GM23338 (cell line): ENCODE measurements at regions not wholly inside any gene's neighbourhood (a gene's known extent, or its start where the extent isn't known, plus 50 kb on each side); places are given as distances from the start of the nearest gene placed in this dataset.

ENCODE experiments used
- ATAC-seq: fragments of 200-7000 bp; cut with Tn5 transposase; 3 replicates; pipeline ENCODE4 v1.9.1; 2020
- DNase-seq: peaks from one replicate; pipeline ENCODE4 v3.0.0-alpha.2; 2015; ENCODE audit warnings: low spot score
- H2AFZ ChIP-seq: fragments of 200-600 bp; sonication (generic); 2 replicates; pipeline ENCODE4 v1.8.0; 2016; ENCODE audit warnings: antibody characterized with exemption, mild to moderate bottlenecking, moderate library complexity
- H3F3A ChIP-seq: fragments of 200-600 bp; sonication (generic); replicated peaks from 2 replicates; pipeline ENCODE4 v1.8.0; 2017; ENCODE audit warnings: antibody characterized with exemption, mixed run types, low read depth
- H3K27ac ChIP-seq: fragments of 200-600 bp; sonication (generic); 2 replicates; pipeline ENCODE4 v1.6.1; 2016; ENCODE audit warnings: low read depth
- H3K27me3 ChIP-seq: fragments of 200-600 bp; sonication (generic); 2 replicates; pipeline ENCODE4 v1.8.0; 2016; ENCODE audit warnings: mild to moderate bottlenecking, mixed run types, moderate library complexity; ENCODE audit not compliant: insufficient read depth
- H3K36me3 ChIP-seq: fragments of 200-600 bp; sonication (generic); 2 replicates; pipeline ENCODE4 v1.8.0; 2016; ENCODE audit warnings: mild to moderate bottlenecking; ENCODE audit not compliant: insufficient read depth
- H3K4me1 ChIP-seq: fragments of 200-600 bp; sonication (generic); 2 replicates; pipeline ENCODE4 v1.8.0; 2016; ENCODE audit warnings: mild to moderate bottlenecking, moderate library complexity; ENCODE audit not compliant: insufficient read depth
- H3K4me2 ChIP-seq: fragments of 200-600 bp; sonication (generic); 2 replicates; pipeline ENCODE4 v1.7.1; 2017; ENCODE audit warnings: mixed run types
- H3K4me3 ChIP-seq: fragments of 200-600 bp; sonication (generic); 2 replicates; pipeline ENCODE4 v1.6.1; 2016; ENCODE audit warnings: mixed run types
- H3K79me2 ChIP-seq: fragments of 200-600 bp; sonication (generic); replicated peaks from 2 replicates; pipeline ENCODE4 v1.8.0; 2017; ENCODE audit warnings: mild to moderate bottlenecking; ENCODE audit not compliant: insufficient read depth
- H3K9me2 ChIP-seq: fragments of 200-600 bp; sonication (generic); 2 replicates; pipeline ENCODE4 v1.8.0; 2017; ENCODE audit not compliant: insufficient read depth
- H4K20me1 ChIP-seq: fragments of 200-600 bp; sonication (generic); replicated peaks from 2 replicates; pipeline ENCODE4 v1.8.0; 2017; ENCODE audit warnings: mild to moderate bottlenecking; ENCODE audit not compliant: insufficient read depth
- H3K27ac Mint-ChIP-seq: 2 replicates; pipeline ENCODE4 v1.8.0; 2020; ENCODE audit warnings: inconsistent platforms, mild to moderate bottlenecking, moderate library complexity, mixed read lengths
- H3K27me3 Mint-ChIP-seq: 3 replicates; pipeline ENCODE4 v1.8.0; 2022; ENCODE audit warnings: low read depth, mild to moderate bottlenecking, moderate library complexity, mixed read lengths, inconsistent platforms; ENCODE audit not compliant: insufficient read depth, poor library complexity
- H3K36me3 Mint-ChIP-seq: 3 replicates; pipeline ENCODE4 v1.8.0; 2021; ENCODE audit warnings: low read depth, mild to moderate bottlenecking, inconsistent platforms, moderate library complexity, mixed read lengths
- H3K4me1 Mint-ChIP-seq: 3 replicates; pipeline ENCODE4 v1.8.0; 2020; ENCODE audit warnings: mild to moderate bottlenecking, inconsistent platforms, mixed read lengths
- H3K4me3 Mint-ChIP-seq: 3 replicates; pipeline ENCODE4 v1.8.0; 2021; ENCODE audit warnings: moderate library complexity, mild to moderate bottlenecking, inconsistent platforms, mixed read lengths
- H3K9me3 Mint-ChIP-seq: 3 replicates; pipeline ENCODE4 v1.8.0; 2020; ENCODE audit warnings: moderate library complexity, mild to moderate bottlenecking, inconsistent platforms, mixed read lengths
- CTCF ChIP-seq, 2 experiments: fragments of 200-600 bp in 1 of 2; sonication (generic) in 1 of 2; conservative IDR thresholded peaks; 2 replicates each; pipeline versions ENCODE4 v1.5.1 to v1.6.1; 2016 to 2017; ENCODE audit warnings: antibody characterized with exemption in 2 of 2, low read depth in 2 of 2, mild to moderate bottlenecking in 2 of 2, moderate library complexity in 1 of 2
- ETS1 ChIP-seq: IDR thresholded peaks from 2 replicates; pipeline ENCODE4 v1.6.1; 2016; ENCODE audit warnings: antibody characterized with exemption
- EZH2 ChIP-seq: fragments of 200-600 bp; sonication (generic); IDR thresholded peaks from one replicate; pipeline ENCODE4 v1.8.0; 2017; ENCODE audit warnings: antibody characterized with exemption, mild to moderate bottlenecking, low read depth; ENCODE audit not compliant: unreplicated experiment
- EZH2phosphoT487 ChIP-seq: fragments of 200-600 bp; sonication (generic); IDR thresholded peaks from one replicate; pipeline ENCODE4 v1.8.1; 2018; ENCODE audit warnings: antibody characterized with exemption; ENCODE audit not compliant: unreplicated experiment
- NANOG ChIP-seq: IDR thresholded peaks from 2 replicates; pipeline ENCODE4 v1.6.1; 2016; ENCODE audit warnings: antibody characterized with exemption, borderline replicate concordance
- POLR2AphosphoS5 ChIP-seq: IDR thresholded peaks from 2 replicates; pipeline ENCODE4 v1.6.1; 2016; ENCODE audit warnings: antibody characterized with exemption, low read depth
- REST ChIP-seq: IDR thresholded peaks from one replicate; pipeline ENCODE4 v1.6.1; 2018; ENCODE audit warnings: antibody characterized with exemption; ENCODE audit not compliant: unreplicated experiment
- STAT1 ChIP-seq: IDR thresholded peaks from one replicate; pipeline ENCODE4 v1.6.1; 2016; ENCODE audit warnings: antibody characterized with exemption; ENCODE audit not compliant: unreplicated experiment
- ZNF114 ChIP-seq: fragments of 250-450 bp; sonication (Bioruptor Pico); IDR thresholded peaks from 2 replicates; pipeline ENCODE4 v1.5.0; 2020; ENCODE audit warnings: mild to moderate bottlenecking, moderate library complexity
- ZNF331 ChIP-seq: fragments of 250-450 bp; sonication (Bioruptor Pico); IDR thresholded peaks from 2 replicates; pipeline ENCODE4 v1.5.0; 2020; ENCODE audit warnings: low read depth, mild to moderate bottlenecking, moderate library complexity
- ZNF462 ChIP-seq: fragments of 250-450 bp; sonication (Bioruptor Pico); IDR thresholded peaks from 2 replicates; pipeline ENCODE4 v1.5.0; 2020; ENCODE audit warnings: mild to moderate bottlenecking, moderate library complexity

GRCh38 chr5:158207733-158208132 is 348.8 kb upstream of the CLINT1 start (continued):
- TF ChIP-seq CTCF (conservative IDR thresholded peaks at IDR 0.05; ENCODE audit: low read depth in 2 of 2) (no peak), EZH2 (no peak)

- H3F3A ChIP-seq, result no peaks in the 10 kb centered on the region
- DNase-seq (no peak), ATAC-seq (no peak)
- H4K20me1 ChIP-seq, result no peaks in the 10 kb centered on the region
- H3K9me3 Mint-ChIP-seq, result no peaks in the 10 kb centered on the region
- no peak overlapping the region for H3K27ac Mint-ChIP-seq
- H3K4me1 Mint-ChIP-seq, result peaks cover 7% of the 10 kb centered on the region; the same call in 1 of the 3 replicates
- H3K36me3 Mint-ChIP-seq, result no peaks in the 10 kb centered on the region
- no peak overlapping the region for H3K4me3 ChIP-seq
- H3K36me3 ChIP-seq, result no peaks in the 10 kb centered on the region
- H3K27me3 Mint-ChIP-seq, result peaks cover 2% of the 10 kb centered on the region
- H3K79me2 ChIP-seq, result no peaks in the 10 kb centered on the region
- H2AFZ ChIP-seq, result no peak overlapping the region
- no peaks in the 10 kb centered on the region for H3K27me3 ChIP-seq
- H3K4me2 ChIP-seq, result no peak overlapping the region
- H3K9me2 ChIP-seq, result 0 out of 2 replicates have a peak, but pooled peaks cover 4% of the 10 kb centered on the region
- no peak overlapping the region for H3K27ac ChIP-seq
- H3K4me3 Mint-ChIP-seq, result no peak overlapping the region
- no peaks in the 10 kb centered on the region for H3K4me1 ChIP-seq
- TF ChIP-seq CTCF (conservative IDR thresholded peaks at IDR 0.05; ENCODE audit: low read depth in 2 of 2) (no peak), EZH2phosphoT487 (no peak), ETS1 (no peak), STAT1 (no peak), ZNF462 (CRISPR knock-in tag) (no peak), NANOG (no peak), ZNF331 (no peak), POLR2AphosphoS5 (no peak), REST (no peak), ZNF114 (CRISPR knock-in tag) (no peak)
These were observed 347.0 kb upstream of the CLINT1 start for GRCh38 chr5:158205992-158206391.
